GM18505 (cell line): ENCODE measurements at regions not wholly inside any gene's neighbourhood (a gene's known extent, or its start where the extent isn't known, plus 50 kb on each side); places are given as distances from the start of the nearest gene placed in this dataset.

Source experiments
- ATAC-seq: cut with Tn5 transposase; IDR thresholded peaks from one replicate; pipeline ENCODE4 v1.9.1; 2021; ENCODE audit not compliant: unreplicated experiment
- POLR2A ChIP-seq: IDR thresholded peaks from 4 replicates; pipeline ENCODE4 v1.6.1; 2011; ENCODE audit warnings: borderline replicate concordance; ENCODE audit not compliant: insufficient read depth, insufficient read length; ENCODE audit errors: extremely low read depth

DNA sequence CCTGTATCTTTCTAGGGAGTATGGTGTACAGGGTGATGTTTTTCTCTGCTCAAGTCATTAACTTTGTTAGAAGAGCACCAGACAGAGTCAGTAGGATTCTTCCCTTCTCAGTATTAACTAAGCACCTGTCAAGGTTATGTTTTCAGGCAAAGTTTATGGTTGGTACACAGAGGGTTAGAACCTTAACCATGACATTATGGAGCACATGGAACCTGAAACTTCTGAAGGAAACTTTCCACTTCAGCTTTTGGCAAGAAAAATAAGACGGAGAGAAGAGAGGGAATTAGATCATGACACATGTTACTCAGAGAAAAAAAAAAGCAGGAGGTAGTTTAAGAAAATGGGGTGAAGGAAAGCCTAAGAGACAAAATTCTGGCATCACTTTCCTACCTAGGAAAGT, 112.9 kb upstream of the PDE7B start:
- no peak for TF ChIP-seq POLR2A
- ATAC-seq = no peak

DNA sequence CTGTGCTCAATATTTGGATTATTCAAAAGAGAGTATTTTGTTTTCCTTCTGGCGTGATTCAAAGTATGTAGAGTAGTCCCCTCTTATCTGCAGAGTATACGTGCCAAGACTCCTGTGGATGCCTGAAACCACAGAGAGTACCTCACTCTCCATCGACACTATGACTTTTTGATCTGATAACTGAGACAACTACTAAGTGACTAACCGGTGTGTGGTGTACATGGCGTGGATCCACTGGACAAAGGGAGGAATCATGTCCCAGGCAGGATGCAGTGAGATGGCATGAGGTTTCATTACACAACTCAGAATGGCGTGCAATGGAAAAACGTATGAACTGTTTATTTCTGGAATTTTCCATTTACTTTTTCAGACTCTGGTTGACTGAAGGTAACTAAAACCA, 112.2 kb upstream of the PDE7B start:
- TF ChIP-seq POLR2A = no peak
- no peak for ATAC-seq

DNA sequence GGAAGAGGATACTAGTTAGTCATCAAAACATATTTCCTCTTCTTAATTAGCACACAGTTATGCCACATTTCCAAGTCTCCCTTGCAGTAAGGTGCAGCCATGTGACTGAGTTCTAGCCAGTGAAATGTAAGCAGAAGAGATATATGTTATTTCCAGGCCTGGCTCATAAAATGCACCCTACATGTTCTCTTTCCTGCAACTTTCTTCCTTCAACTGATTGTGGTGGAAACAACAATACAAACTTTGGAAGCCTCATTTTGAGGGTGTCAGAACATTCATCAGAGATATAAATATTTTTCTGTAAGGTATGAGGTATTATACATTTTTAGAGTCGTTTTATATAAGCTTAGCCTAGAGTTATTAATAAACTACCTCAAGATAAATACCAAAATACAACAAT, 110.9 kb upstream of the PDE7B start:
- no peak for TF ChIP-seq POLR2A
- no peak for ATAC-seq

DNA sequence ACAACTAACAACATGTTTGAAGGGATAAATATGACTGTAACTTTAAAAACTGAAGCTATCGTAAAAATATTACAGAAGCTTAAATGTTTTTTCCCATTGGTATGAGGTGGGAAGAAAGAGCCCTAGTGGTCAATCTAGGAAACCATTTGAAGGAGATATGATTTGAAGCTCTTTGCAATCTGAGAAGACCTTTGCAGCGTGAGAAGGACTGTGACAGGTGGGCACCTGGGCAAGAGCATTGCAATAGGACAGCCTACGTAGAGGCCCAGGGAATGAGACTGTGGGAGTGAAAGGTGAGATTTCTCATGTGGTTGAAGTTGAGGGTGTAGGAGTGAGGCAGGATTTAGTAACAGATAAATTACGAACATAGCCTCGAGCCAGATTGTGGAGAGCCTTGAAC, 108.0 kb upstream of the PDE7B start:
- TF ChIP-seq POLR2A = no peak
- ATAC-seq = no peak

DNA sequence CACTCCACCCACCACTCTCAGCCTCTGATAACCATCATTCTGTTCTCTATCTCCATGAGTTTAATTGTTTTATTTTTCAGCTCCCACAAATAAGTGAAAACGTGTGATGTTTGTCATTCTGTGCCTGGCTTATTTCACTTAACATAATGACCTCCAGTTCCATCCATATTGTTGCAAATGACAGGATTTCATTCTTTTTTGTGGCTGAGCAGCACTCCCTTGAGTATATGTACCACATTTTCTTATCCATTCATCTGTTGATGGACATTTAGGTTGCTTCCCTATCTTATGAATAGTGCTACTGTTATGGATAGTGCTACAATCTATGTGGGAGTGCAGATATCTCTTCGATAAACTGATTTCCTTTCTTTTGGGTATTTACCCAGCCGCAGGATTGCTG, 103.3 kb upstream of the PDE7B start:
- no peak for TF ChIP-seq POLR2A
- no peak for ATAC-seq

GRCh38 chr6:135750081-135750480, 101.4 kb upstream of the PDE7B start:
- no peak for ATAC-seq
- TF ChIP-seq POLR2A = no peak

DNA sequence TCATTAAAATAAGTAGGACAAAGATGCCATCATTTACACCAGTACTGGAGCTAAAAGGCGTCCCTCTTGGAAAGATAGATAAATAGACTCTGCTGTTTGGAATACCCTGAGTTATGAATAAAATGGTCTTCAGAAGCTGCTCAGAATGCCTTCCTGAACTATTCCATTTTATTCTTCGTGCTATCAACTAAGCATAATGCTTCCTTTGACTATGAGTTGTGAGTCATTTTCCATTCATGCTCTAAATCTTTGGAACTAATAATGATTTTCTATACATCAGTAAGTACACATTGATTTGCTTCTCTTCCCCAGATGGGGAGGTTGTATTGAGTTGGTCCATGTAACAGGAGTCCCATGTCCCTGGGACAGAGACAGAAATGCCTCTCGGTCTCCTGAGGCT, 98.3 kb upstream of the PDE7B start:
- no peak for TF ChIP-seq POLR2A
- no peak for ATAC-seq

GRCh38 chr6:135759831-135760230, 91.7 kb upstream of the PDE7B start:
- no peak for TF ChIP-seq POLR2A

DNA sequence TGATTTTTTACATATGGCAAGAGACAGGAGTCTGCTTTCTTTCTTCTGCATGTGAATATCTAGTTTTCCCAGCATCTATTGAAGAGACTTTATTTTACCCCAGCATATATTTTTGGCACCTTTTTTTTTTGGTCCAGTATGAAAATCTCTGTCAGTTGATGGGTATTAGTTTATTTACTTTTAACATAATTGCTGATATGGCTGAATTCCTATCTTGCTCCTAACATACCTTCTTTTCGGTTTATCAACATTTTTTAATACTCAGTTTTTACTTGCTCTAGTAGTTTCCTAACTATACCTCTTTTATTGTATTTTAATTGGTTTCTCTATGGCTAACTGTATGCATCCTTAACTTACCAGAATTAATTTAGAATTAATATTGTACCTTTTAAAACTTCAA, 77.5 kb upstream of the PDE7B start:
- no peak for TF ChIP-seq POLR2A
- no peak for ATAC-seq

More at GRCh38 chr6:135759831-135760230, 91.7 kb upstream of the PDE7B start:
- no peak for ATAC-seq

DNA sequence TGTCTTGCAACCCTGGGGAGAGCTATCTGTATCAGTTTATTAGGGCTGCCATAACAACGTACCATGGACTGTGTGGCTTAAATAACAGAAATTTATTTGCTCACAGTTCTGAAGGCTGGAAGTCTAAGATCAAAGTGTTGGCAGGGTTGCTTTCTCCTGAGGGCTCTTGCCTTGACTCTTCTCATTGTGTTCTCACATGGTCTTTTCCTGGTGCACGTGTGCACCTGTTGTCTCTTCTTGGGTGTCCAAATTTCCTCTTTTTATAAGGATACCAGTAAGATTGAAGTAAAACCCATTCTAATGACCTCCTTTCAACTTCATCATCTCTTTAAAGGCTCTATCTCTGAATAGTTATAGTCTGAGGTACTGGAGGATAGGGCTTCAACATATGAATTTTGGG, 72.3 kb upstream of the PDE7B start:
- no peak for TF ChIP-seq POLR2A
- ATAC-seq = no peak

GRCh38 chr6:135780326-135780725, 71.2 kb upstream of the PDE7B start:
- TF ChIP-seq POLR2A = no peak
- ATAC-seq = no peak

DNA sequence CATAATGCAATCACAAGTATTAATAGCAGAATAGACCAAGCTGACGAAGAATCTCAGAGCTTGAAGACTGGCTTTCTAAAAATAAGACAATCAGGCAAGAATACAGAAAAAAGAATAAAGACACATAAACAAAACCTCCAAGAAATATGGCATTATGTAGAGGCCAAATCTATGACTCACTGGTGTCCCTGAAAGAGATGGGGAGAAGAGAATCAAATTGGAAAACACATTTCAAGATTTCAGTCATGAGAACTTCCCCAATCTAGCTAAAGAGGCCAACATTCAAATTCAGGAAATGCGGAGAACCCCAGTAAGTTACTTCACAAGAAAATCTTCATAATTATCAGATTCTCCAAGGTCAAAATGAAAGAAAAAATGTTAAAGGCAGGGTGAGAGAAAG, 69.0 kb upstream of the PDE7B start:
- no peak for ATAC-seq
- TF ChIP-seq POLR2A = no peak

DNA sequence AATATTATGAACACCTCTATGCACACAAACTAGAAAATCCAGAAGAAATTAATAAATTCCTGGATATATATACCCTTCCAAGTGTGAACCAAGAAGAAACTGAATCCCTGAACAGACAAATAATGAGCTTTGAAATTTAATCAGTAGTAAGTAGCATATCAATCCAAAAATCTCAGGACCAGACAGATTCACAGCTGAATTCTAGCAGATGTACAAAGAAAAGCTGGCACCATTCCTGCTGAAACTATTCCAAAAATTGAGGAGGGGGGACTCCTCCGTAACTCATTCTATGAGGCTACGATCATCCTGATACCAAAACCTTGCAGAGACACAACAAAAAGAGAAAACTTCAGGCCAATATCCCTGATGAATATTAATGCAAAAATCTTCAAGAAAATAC, 67.0 kb upstream of the PDE7B start:
- TF ChIP-seq POLR2A = no peak
- no peak for ATAC-seq

- TF ChIP-seq POLR2A = no peak
- ATAC-seq = no peak
These were observed 62.0 kb upstream of the PDE7B start for GRCh38 chr6:135789375-135790050.

- ATAC-seq = no peak
These were observed 60.1 kb upstream of the PDE7B start for GRCh38 chr6:135791441-135791840.

More at GRCh38 chr6:135791441-135791840, 60.1 kb upstream of the PDE7B start:
- no peak for TF ChIP-seq POLR2A
